Adrenal gland (tissue), 9 donors: ENCODE measurements at regions not wholly inside any gene's neighbourhood (a gene's known extent, or its start where the extent isn't known, plus 50 kb on each side); places are given as distances from the start of the nearest gene placed in this dataset.

Experiments used
- DNase-seq, 7 donors: peaks; one replicate each; pipeline ENCODE4 v3.0.0-alpha.2; 2019 to 2020
- H3K27ac ChIP-seq, 5 donors: fragments of 200-600 bp; sonication (generic) in 4 of 5; 1 replicate in 3 of 5; 2 replicates in 2 of 5; pipeline versions ENCODE4 v1.5.1 to v1.8.0; 2016 to 2020; ENCODE audit warnings: mild to moderate bottlenecking in 1 of 5
- H3K27me3 ChIP-seq: fragments of 200-600 bp; 2 replicates; pipeline ENCODE4 v1.8.0; 2021
- H3K36me3 ChIP-seq, 2 donors: fragments of 200-600 bp; replicated peaks in 1 of 2; 1 replicate in 1 of 2; 2 replicates in 1 of 2; pipeline versions ENCODE4 v1.5.1 to v1.8.0; 2018 to 2022
- H3K4me1 ChIP-seq, 2 donors: fragments of 200-600 bp; replicated peaks in 1 of 2; 1 replicate in 1 of 2; 2 replicates in 1 of 2; pipeline versions ENCODE4 v1.5.1 to v1.8.0; 2018 to 2021
- H3K4me3 ChIP-seq, 4 donors: fragments of 200-600 bp; sonication (generic) in 3 of 4; one replicate each; pipeline ENCODE4 v1.5.1; 2016 to 2018
- H3K9me3 ChIP-seq, 3 donors: fragments of 200-600 bp; sonication (generic) in 1 of 3; replicated peaks in 1 of 3; 1 replicate in 2 of 3; 2 replicates in 1 of 3; pipeline versions ENCODE4 v1.5.1 to v1.8.0; 2016 to 2021
- CTCF ChIP-seq, 6 experiments: fragments of 450-650 bp in 4 of 6; fragments of 200-600 bp in 2 of 6; sonication (generic) in 1 of 6; IDR thresholded peaks; 1 replicate in 5 of 6; 2 replicates in 1 of 6; pipeline versions ENCODE4 v1.5.1 to v1.8.0; 2016 to 2021; ENCODE audit warnings: antibody characterized with exemption in 6 of 6, mild to moderate bottlenecking in 2 of 6, moderate library complexity in 1 of 6
- POLR2A ChIP-seq, 2 donors: fragments of 450-650 bp; IDR thresholded peaks; one replicate each; pipeline ENCODE4 v1.6.1; 2017; ENCODE audit warnings: antibody characterized with exemption in 2 of 2, mild to moderate bottlenecking in 2 of 2, moderate library complexity in 1 of 2
- WGBS, 4 donors: extraction: QIAGEN DNeasy Blood & Tissue Kit in 2 of 4; methylation state at CpG; one replicate each; pipeline versions ENCODE4 v1.1.5 to v1.1.7; 2013 to 2017; 5-methylcytosine and 5-hydroxymethylcytosine counted together
- intact Hi-C, 2 donors: fragments of 100-400 bp; cut with DNase I; formaldehyde crosslinking; loops; one replicate each; pipeline versions ENCODE4 v1.14.1 to v1.15.0; 2022 to 2023
- donor health status: healthy with polysubstance abuse.
- donor health status: Bipolar disorder and iron deficiency.
- donor health status: DM: yes; HTN: yes; CAD: no.
- donor health status: DM: no; HTN: no; CAD: no.
- donor health status: DM: no; HTN: no; CAD: no.

GRCh38 chr2:82226441-82226840 is 1921.9 kb upstream of the LRRTM1 start:
- H3K27me3 ChIP-seq: no peaks in the 10 kb centered on the region
- intact Hi-C loops: no loop called here
- H3K27ac ChIP-seq: no peak overlapping the region
- H3K36me3 ChIP-seq: no peaks in the 10 kb centered on the region
- no peaks in the 10 kb centered on the region for H3K4me1 ChIP-seq
- H3K4me3 ChIP-seq: no peak overlapping the region
- no peak for TF ChIP-seq POLR2A (IDR thresholded peaks at IDR 0.05)
- no peak for TF ChIP-seq CTCF (IDR thresholded peaks at IDR 0.05)
- DNase-seq: no peak
- peaks cover 0 to 10% (median 0%) of the 10 kb centered on the region in 3 donors for H3K9me3 ChIP-seq
- WGBS, 4 donors: 40 to 63% (median 61%) methylated on average over 2 of the region's 2 CpGs

GRCh38 chr2:82224301-82224940 is 1919.9 kb upstream of the LRRTM1 start:
- Histone ChIP-seq H3K27ac (no peak overlapping the region), H3K9me3 (peaks cover 0 to 10% (median 0%) of the 10 kb centered on the region in 3 donors), H3K4me1 (no peaks in the 10 kb centered on the region), H3K4me3 (no peak overlapping the region), H3K36me3 (no peaks in the 10 kb centered on the region), H3K27me3 (no peaks in the 10 kb centered on the region)
- WGBS, 4 donors: 71 to 80% (median 79%) methylated on average over 5 of the region's 5 CpGs
- intact Hi-C loops: no loop called here
- no peak for TF ChIP-seq POLR2A (IDR thresholded peaks at IDR 0.05)
- no peak for TF ChIP-seq CTCF (IDR thresholded peaks at IDR 0.05)
- no peak for DNase-seq

GRCh38 chr2:82215212-82215611 is 1910.7 kb upstream of the LRRTM1 start:
- WGBS, 4 donors: 75 to 93% (median 77%) methylated on average over 4 of the region's 4 CpGs
- DNase-seq: no peak
- no peak overlapping the region for H3K27ac ChIP-seq
- no peaks in the 10 kb centered on the region for H3K27me3 ChIP-seq
- TF ChIP-seq POLR2A (IDR thresholded peaks at IDR 0.05): no peak
- no peak for TF ChIP-seq CTCF (IDR thresholded peaks at IDR 0.05)
- no peaks in the 10 kb centered on the region for H3K4me1 ChIP-seq
- H3K36me3 ChIP-seq: no peaks in the 10 kb centered on the region
- no peak overlapping the region for H3K4me3 ChIP-seq
- H3K9me3 ChIP-seq: no peaks in the 10 kb centered on the region
- intact Hi-C loops: no loop called here

GRCh38 chr2:82199493-82199852 is 1894.9 kb upstream of the LRRTM1 start:
- no peak for TF ChIP-seq POLR2A (IDR thresholded peaks at IDR 0.05)
- TF ChIP-seq CTCF (IDR thresholded peaks at IDR 0.05): no peak
- Histone ChIP-seq H3K36me3 (no peaks in the 10 kb centered on the region), H3K27me3 (no peaks in the 10 kb centered on the region), H3K27ac (no peak overlapping the region), H3K4me3 (no peak overlapping the region), H3K9me3 (no peaks in the 10 kb centered on the region), H3K4me1 (no peaks in the 10 kb centered on the region)
- 59 to 64% (median 61%) methylated on average over 3 of the region's 3 CpGs for WGBS, 4 donors
- intact Hi-C loops: no loop called here
- no peak for DNase-seq
